ENCODE measurements at regions not wholly inside any gene's neighbourhood (a gene's known extent, or its start where the extent isn't known, plus 50 kb on each side); places are given as distances from the start of the nearest gene placed in this dataset.

DNA sequence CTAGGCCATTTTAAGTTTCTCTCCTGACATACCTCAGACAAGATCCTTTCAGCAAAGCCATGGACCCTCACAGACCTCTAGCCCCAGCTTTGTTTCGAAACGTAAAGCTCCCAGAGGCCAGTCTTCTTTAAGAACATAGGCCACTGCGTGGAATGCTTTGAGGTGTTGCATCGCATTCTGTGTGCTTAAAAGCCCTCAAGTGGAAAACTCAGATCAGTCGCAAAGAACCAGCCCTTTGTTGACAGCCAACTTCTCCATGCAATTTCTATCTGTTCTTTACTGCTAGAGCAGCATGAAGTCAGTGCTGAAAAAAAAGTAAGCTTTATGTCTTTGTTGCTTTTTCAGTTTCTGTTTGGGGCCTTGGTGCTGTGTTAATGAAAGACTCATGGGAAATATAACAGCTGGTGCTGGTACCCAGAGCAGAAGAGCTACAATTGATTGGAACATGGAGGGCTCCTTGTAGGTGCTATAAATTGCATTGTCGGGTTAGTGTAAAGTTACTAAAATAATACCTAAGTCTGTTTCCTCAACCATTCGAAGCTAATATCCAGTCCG, 142.6 kb downstream of the MAP3K7 start:
- H3K36me3 Mint-ChIP-seq (ENCODE audit: low read depth, unreplicated experiment), result no peaks in the 10 kb centered on the region
- H3K27me3 Mint-ChIP-seq (ENCODE audit: unreplicated experiment), result peaks cover 1% of the 10 kb centered on the region
- H3K4me3 Mint-ChIP-seq (ENCODE audit: unreplicated experiment), result no peak overlapping the region
- DNase-seq (ENCODE audit: low spot score), result no peak
- no peaks in the 10 kb centered on the region for H3K9me3 Mint-ChIP-seq (ENCODE audit: unreplicated experiment)
- TF ChIP-seq, protein P1, sequence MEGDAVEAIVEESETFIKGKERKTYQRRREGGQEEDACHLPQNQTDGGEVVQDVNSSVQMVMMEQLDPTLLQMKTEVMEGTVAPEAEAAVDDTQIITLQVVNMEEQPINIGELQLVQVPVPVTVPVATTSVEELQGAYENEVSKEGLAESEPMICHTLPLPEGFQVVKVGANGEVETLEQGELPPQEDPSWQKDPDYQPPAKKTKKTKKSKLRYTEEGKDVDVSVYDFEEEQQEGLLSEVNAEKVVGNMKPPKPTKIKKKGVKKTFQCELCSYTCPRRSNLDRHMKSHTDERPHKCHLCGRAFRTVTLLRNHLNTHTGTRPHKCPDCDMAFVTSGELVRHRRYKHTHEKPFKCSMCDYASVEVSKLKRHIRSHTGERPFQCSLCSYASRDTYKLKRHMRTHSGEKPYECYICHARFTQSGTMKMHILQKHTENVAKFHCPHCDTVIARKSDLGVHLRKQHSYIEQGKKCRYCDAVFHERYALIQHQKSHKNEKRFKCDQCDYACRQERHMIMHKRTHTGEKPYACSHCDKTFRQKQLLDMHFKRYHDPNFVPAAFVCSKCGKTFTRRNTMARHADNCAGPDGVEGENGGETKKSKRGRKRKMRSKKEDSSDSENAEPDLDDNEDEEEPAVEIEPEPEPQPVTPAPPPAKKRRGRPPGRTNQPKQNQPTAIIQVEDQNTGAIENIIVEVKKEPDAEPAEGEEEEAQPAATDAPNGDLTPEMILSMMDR (IDR thresholded peaks at IDR 0.05; ENCODE audit: unreplicated experiment), result no peak
- no peaks in the 10 kb centered on the region for H3K4me1 Mint-ChIP-seq (ENCODE audit: unreplicated experiment)
- H3K27ac Mint-ChIP-seq (ENCODE audit: unreplicated experiment), result no peak overlapping the region

DNA sequence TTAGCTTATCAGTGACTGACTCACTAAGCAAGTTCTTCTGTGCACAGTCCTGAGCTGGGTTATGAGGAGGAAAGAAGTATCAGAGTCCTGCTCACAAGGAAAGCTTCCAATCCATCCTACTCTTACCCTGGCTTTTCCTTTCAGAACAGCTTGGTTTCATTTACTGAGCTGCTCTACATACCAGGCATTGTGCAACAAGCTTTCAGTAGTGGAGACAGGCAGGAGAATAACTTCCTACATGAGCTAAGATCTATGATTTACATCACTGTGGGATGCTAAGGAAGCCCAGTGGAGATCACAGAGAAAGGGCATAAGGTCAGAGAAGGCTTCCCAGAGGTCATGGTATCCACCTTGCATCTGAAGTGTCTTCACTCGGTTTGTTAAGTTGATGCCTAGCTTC, 144.5 kb downstream of the MAP3K7 start:
- TF ChIP-seq, protein P1 (IDR thresholded peaks at IDR 0.05; ENCODE audit: unreplicated experiment), result no peak
- no peak overlapping the region for H3K27ac Mint-ChIP-seq (ENCODE audit: unreplicated experiment)
- peaks cover 3% of the 10 kb centered on the region for H3K27me3 Mint-ChIP-seq (ENCODE audit: unreplicated experiment)
- DNase-seq (ENCODE audit: low spot score), result no peak
- no peaks in the 10 kb centered on the region for H3K36me3 Mint-ChIP-seq (ENCODE audit: low read depth, unreplicated experiment)
- H3K9me3 Mint-ChIP-seq (ENCODE audit: unreplicated experiment), result no peaks in the 10 kb centered on the region
- no peaks in the 10 kb centered on the region for H3K4me1 Mint-ChIP-seq (ENCODE audit: unreplicated experiment)
- H3K4me3 Mint-ChIP-seq (ENCODE audit: unreplicated experiment), result no peak overlapping the region

DNA sequence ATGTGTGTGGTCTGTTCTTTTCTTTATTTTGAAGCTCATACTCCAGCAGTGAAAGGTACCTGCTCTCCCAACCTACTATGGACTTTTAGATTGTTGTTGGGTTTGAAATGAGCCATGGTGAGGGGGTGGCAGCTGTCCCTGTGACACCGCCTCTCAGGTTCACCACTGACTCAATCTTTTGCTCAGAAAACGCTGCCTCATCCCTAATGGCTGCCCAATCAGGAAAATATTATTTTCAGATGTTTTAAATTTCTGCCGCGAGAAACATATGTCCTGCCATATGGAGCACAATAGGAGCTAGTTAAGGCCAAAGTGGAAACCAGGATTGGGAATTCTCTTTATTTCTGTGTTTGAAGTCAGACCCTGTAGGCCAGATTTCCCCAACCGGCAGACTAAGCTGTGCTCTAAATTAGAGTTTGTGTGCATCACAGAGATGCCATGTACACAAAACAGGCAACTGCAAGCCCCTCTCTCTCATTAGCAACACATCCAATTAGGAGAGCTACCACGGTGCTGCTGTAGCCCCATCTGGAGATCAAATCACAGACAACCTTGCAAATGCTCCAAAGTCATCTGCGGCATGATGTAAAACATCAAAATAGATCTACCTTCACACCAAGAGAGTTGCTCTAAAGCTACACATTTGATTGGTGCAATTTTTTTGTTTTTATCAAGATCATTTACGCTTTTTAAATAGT, 144.1 kb upstream of the BACH2 start:
- no peak for DNase-seq (ENCODE audit: low spot score)
- Mint-ChIP-seq H3K36me3 (ENCODE audit: low read depth, unreplicated experiment) (no peaks in the 10 kb centered on the region), H3K27me3 (ENCODE audit: unreplicated experiment) (peaks cover 3% of the 10 kb centered on the region), H3K27ac (ENCODE audit: unreplicated experiment) (no peak overlapping the region), H3K9me3 (ENCODE audit: unreplicated experiment) (no peaks in the 10 kb centered on the region), H3K4me1 (ENCODE audit: unreplicated experiment) (no peaks in the 10 kb centered on the region), H3K4me3 (ENCODE audit: unreplicated experiment) (no peak overlapping the region)
- TF ChIP-seq, protein P1 (IDR thresholded peaks at IDR 0.05; ENCODE audit: unreplicated experiment), result no peak

DNA sequence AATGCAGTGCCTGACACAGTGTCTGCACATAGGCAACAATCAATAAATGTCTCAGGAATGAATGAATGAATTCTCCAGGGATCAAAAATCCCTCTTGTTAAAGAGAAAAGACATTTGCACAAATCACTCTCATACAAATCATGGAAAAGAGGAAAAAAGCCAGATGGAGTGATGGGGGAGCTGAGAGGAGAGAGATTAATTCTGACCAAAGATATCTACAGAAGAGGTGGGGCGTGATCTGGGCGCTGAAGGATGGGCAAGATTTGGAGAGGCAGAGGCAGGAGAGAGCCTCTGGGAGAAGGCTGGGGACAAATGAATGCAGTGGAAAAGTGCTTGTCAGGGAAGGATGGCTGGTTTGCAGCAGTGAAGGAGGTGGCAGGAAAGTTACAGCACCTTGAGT, 142.9 kb upstream of the BACH2 start:
- no peak overlapping the region for H3K27ac Mint-ChIP-seq (ENCODE audit: unreplicated experiment)
- TF ChIP-seq, protein P1 (IDR thresholded peaks at IDR 0.05; ENCODE audit: unreplicated experiment), result no peak

DNA sequence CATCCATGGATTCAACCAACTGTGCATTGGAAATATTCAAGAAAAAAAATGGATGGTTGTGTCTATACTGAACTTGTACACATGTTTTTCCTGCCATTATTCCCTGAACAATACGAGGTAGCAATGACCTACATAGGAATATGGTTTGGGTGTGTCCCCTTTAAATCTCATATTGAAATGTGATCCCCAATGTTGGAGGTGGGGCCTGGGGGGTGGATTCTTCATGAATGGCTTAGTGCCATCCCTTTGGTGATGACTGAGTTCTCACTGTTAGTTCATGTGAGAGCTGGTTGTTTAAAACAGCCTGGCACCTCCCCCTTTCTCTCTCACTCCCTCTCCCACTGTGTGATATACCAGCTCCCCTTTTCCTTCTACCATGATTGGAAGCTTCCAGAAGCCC, 139.8 kb upstream of the BACH2 start:
- no peaks in the 10 kb centered on the region for H3K9me3 Mint-ChIP-seq (ENCODE audit: unreplicated experiment)
- H3K36me3 Mint-ChIP-seq (ENCODE audit: low read depth, unreplicated experiment), result no peaks in the 10 kb centered on the region
- TF ChIP-seq, protein P1 (IDR thresholded peaks at IDR 0.05; ENCODE audit: unreplicated experiment), result no peak
- H3K27me3 Mint-ChIP-seq (ENCODE audit: unreplicated experiment), result peaks cover 3% of the 10 kb centered on the region
- DNase-seq (ENCODE audit: low spot score), result no peak
- H3K4me1 Mint-ChIP-seq (ENCODE audit: unreplicated experiment), result no peaks in the 10 kb centered on the region
- no peak overlapping the region for H3K4me3 Mint-ChIP-seq (ENCODE audit: unreplicated experiment)
- no peak overlapping the region for H3K27ac Mint-ChIP-seq (ENCODE audit: unreplicated experiment)

More for the DNA sequence above, 142.9 kb upstream of the BACH2 start:
- Mint-ChIP-seq H3K9me3 (ENCODE audit: unreplicated experiment) (no peaks in the 10 kb centered on the region), H3K4me1 (ENCODE audit: unreplicated experiment) (no peaks in the 10 kb centered on the region), H3K4me3 (ENCODE audit: unreplicated experiment) (no peak overlapping the region), H3K27me3 (ENCODE audit: unreplicated experiment) (peaks cover 3% of the 10 kb centered on the region), H3K36me3 (ENCODE audit: low read depth, unreplicated experiment) (no peaks in the 10 kb centered on the region)
- DNase-seq (ENCODE audit: low spot score), result no peak
